ENCODE measurements at regions not wholly inside any gene's neighbourhood (a gene's known extent, or its start where the extent isn't known, plus 50 kb on each side); places are given as distances from the start of the nearest gene placed in this dataset.

DNA sequence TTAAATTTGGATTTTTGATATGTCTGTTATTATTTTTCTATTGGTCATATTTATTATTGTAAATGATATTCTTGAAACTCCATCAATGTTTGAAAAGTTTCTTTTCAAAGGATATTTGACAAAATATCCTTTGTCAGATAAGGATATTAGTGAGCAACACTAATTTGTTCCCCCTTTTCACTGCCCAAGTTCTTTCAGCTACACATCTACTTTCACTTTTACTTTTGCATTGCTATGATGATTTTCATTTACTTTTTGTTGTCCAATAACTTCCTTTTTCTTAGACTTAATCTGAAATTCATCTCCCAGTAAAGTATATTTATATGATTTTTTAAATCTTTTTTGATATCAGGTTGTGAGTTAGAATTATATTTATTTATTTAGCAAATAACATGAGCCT lies 542.3 kb upstream of the ADGRL3 start:
- no peak overlapping the region for H3K4me2 ChIP-seq (ENCODE audit: insufficient read depth in 1 of 2, low read depth in 2 of 2, low read length in 2 of 2)
- ChIA-PET CTCF (ENCODE audit: partially characterized antibody) (interaction anchor here (1.2 to 1.4 kb wide), 2 partner anchors 9 to 189 kb away, joined by 3 read pairs; no protein-coding TSS in a partner anchor), POLR2A (ENCODE audit: partially characterized antibody) (no interaction called here)
- no peak for TF ChIP-seq KDM5A (IDR thresholded peaks at IDR 0.05; ENCODE audit: low read length)
- TF ChIP-seq POU5F1 (IDR thresholded peaks at IDR 0.05; ENCODE audit: low read depth, low read length): no peak
- TF ChIP-seq GABPA (IDR thresholded peaks at IDR 0.05; ENCODE audit: borderline replicate concordance, insufficient read depth, low read length): no peak
- no peak for TF ChIP-seq SUZ12 (IDR thresholded peaks at IDR 0.05; ENCODE audit: low read length)
- no peak for TF ChIP-seq RFX5 (IDR thresholded peaks at IDR 0.05; ENCODE audit: borderline replicate concordance, low read depth, low read length)
- TF ChIP-seq PHF8 (conservative IDR thresholded peaks at IDR 0.05; ENCODE audit: low read depth, low read length): no peak
- TF ChIP-seq TBP (IDR thresholded peaks at IDR 0.05; ENCODE audit: low read depth, low read length): no peak
- TF ChIP-seq FOSL1 (IDR thresholded peaks at IDR 0.05; ENCODE audit: insufficient read depth, low read depth, low read length): no peak
- TF ChIP-seq JUND (IDR thresholded peaks at IDR 0.05; ENCODE audit: low read length): no peak
- TF ChIP-seq SAP30 (IDR thresholded peaks at IDR 0.05; ENCODE audit: insufficient read depth, insufficient replicate concordance, low read length): no peak
- TF ChIP-seq TEAD4 (IDR thresholded peaks at IDR 0.05; ENCODE audit: low read depth, low read length): no peak
- no peak for TF ChIP-seq EZH2 (IDR thresholded peaks at IDR 0.05; ENCODE audit: low read depth, low read length, severe bottlenecking)
- TF ChIP-seq RBBP5 (IDR thresholded peaks at IDR 0.05; ENCODE audit: borderline replicate concordance, low read depth, low read length): no peak
- no peak for TF ChIP-seq ATF2 (IDR thresholded peaks at IDR 0.05; ENCODE audit: low read length)

More for the DNA sequence above, 542.3 kb upstream of the ADGRL3 start:
- H3K79me2 ChIP-seq (ENCODE audit: control insufficient read depth in 1 of 2, insufficient read depth in 2 of 2, low read length in 2 of 2): no peaks in the 10 kb centered on the region
- no peaks in the 10 kb centered on the region for H3K79me1 ChIP-seq (ENCODE audit: low read depth, low read length)
- FAIRE-seq (no peak), DNase-seq (ENCODE audit: low read depth in 1 of 2, low spot score in 2 of 2) (no peak)
- H3K4me1 ChIP-seq (replicated peaks in 1 of 4; ENCODE audit: control insufficient read depth in 3 of 4, insufficient read depth in 4 of 4, low read length in 3 of 4): no peaks in the 10 kb centered on the region
- no peak overlapping the region for H2BK12ac ChIP-seq (ENCODE audit: low read depth, low read length)
- no peak overlapping the region for H3K9ac ChIP-seq (replicated peaks in 1 of 4; ENCODE audit: extremely low read depth in 1 of 4, low read depth in 3 of 4, low read length in 3 of 4)
- no peak overlapping the region for H3K27ac ChIP-seq (ENCODE audit: low read depth, low read length)
- no peaks in the 10 kb centered on the region for H4K20me1 ChIP-seq (replicated peaks in 1 of 2; ENCODE audit: control insufficient read depth in 1 of 2, insufficient read depth in 2 of 2, low read length in 2 of 2)
- no peak overlapping the region for H2BK120ac ChIP-seq (replicated peaks; ENCODE audit: low read depth, low read length)
- H3K14ac ChIP-seq (ENCODE audit: insufficient read length): no peak overlapping the region
- no peak overlapping the region for H3K23ac ChIP-seq (ENCODE audit: insufficient read length)
- no peak overlapping the region for H3K18ac ChIP-seq (ENCODE audit: extremely low read depth, low read length)
- H2AFZ ChIP-seq (ENCODE audit: low read length): no peak overlapping the region
- H3K56ac ChIP-seq (replicated peaks; ENCODE audit: insufficient read length, low read depth, low read length): no peak overlapping the region
- no peak overlapping the region for H4K91ac ChIP-seq (replicated peaks; ENCODE audit: insufficient read length, low read length)
- H3K23me2 ChIP-seq (ENCODE audit: low read depth, low read length): no peaks in the 10 kb centered on the region
- no peaks in the 10 kb centered on the region for H3K36me3 ChIP-seq (ENCODE audit: control insufficient read depth in 2 of 4, insufficient read depth in 4 of 4, low read length in 3 of 4)
- no peak overlapping the region for H4K8ac ChIP-seq (ENCODE audit: extremely low read depth, insufficient read depth, low read length)
- H3K4me3 ChIP-seq (ENCODE audit: extremely low read depth in 1 of 4, insufficient read depth in 2 of 4, low read depth in 3 of 4, low read length in 4 of 4): no peak overlapping the region
- no peak overlapping the region for H3K4ac ChIP-seq (replicated peaks; ENCODE audit: insufficient read length, low read depth, low read length)
- no peak overlapping the region for H2BK15ac ChIP-seq (ENCODE audit: low read length)
- H2AK5ac ChIP-seq (ENCODE audit: low read depth, low read length): no peak overlapping the region
- H2BK5ac ChIP-seq (ENCODE audit: low read depth, low read length): no peak overlapping the region
- H4K5ac ChIP-seq (ENCODE audit: insufficient read length, low read depth, low read length): no peak overlapping the region
- H3K9me3 ChIP-seq (ENCODE audit: insufficient read depth in 2 of 2, low read depth in 1 of 2, low read length in 1 of 2): no peaks in the 10 kb centered on the region
- H2BK20ac ChIP-seq (ENCODE audit: low read length): no peak overlapping the region
- H3K27me3 ChIP-seq (replicated peaks in 1 of 4; ENCODE audit: control insufficient read depth in 3 of 4, extremely low read depth in 1 of 4, insufficient read depth in 3 of 4, low read length in 3 of 4): no peaks in the 10 kb centered on the region
